Kidney (tissue), 13 donors: ENCODE measurements at regions not wholly inside any gene's neighbourhood (a gene's known extent, or its start where the extent isn't known, plus 50 kb on each side); places are given as distances from the start of the nearest gene placed in this dataset.

ENCODE experiments used
- DNase-seq, 5 donors: peaks; one replicate each; pipeline ENCODE4 v3.0.0-alpha.2; 2013 to 2020
- FAIRE-seq: peaks from 2 replicates; lab custom pipeline; 2012; peaks lifted over from hg19 to GRCh38; lab: Jason Lieb, UNC
- H3K27ac ChIP-seq, 2 donors: one replicate each; pipeline ENCODE4 v1.7.0; 2013; ENCODE audit warnings: low read depth in 2 of 2, low read length in 2 of 2, inconsistent platforms in 1 of 2
- H3K27me3 ChIP-seq: one replicate; pipeline ENCODE4 v1.7.1; 2013; ENCODE audit warnings: low read length, inconsistent platforms; ENCODE audit not compliant: control insufficient read depth, insufficient read depth
- H3K36me3 ChIP-seq, 3 donors: one replicate each; pipeline versions ENCODE4 v1.7.0 to v1.7.1; 2013; ENCODE audit warnings: low read length in 3 of 3, control low read depth in 1 of 3, inconsistent platforms in 1 of 3; ENCODE audit not compliant: insufficient read depth in 3 of 3, control insufficient read depth in 2 of 3
- H3K4me1 ChIP-seq, 3 donors: one replicate each; pipeline versions ENCODE4 v1.7.0 to v1.7.1; 2013; ENCODE audit warnings: low read length in 3 of 3, inconsistent platforms in 1 of 3, low read depth in 1 of 3; ENCODE audit not compliant: control insufficient read depth in 2 of 3, insufficient read depth in 2 of 3
- H3K4me3 ChIP-seq, 3 donors: one replicate each; pipeline versions ENCODE4 v1.7.0 to v1.8.1; 2013; ENCODE audit warnings: low read length in 3 of 3, control low read depth in 1 of 3, inconsistent platforms in 1 of 3
- H3K9ac ChIP-seq, 3 donors: one replicate each; pipeline versions ENCODE4 v1.7.0 to v1.7.1; 2013; ENCODE audit warnings: low read length in 3 of 3, control low read depth in 1 of 3, inconsistent platforms in 1 of 3
- H3K9me3 ChIP-seq, 3 donors: one replicate each; pipeline versions ENCODE4 v1.7.0 to v1.7.1; 2013; ENCODE audit warnings: low read length in 3 of 3, control low read depth in 1 of 3, inconsistent platforms in 1 of 3; ENCODE audit not compliant: control insufficient read depth in 2 of 3, insufficient read depth in 1 of 3
- intact Hi-C: fragments of 100-400 bp; cut with DNase I; formaldehyde crosslinking; loops from one replicate; pipeline ENCODE4 v1.11.1; 2022
- TF ChIP-seq, protein P1 (sequence below): IDR thresholded peaks from 3 replicates; pipeline ENCODE4 v1.5.1; 2012; ENCODE audit warnings: mild to moderate bottlenecking, moderate library complexity, borderline replicate concordance; ENCODE audit not compliant: insufficient read depth; ENCODE audit errors: extremely low read depth
- donor health status: control.
- donor health status: control.
- donor health status: control.
- donor health status: control.
- donor health status: control.
- donor health status: DM: yes; HTN: yes; CAD: no.
- donor health status: Normal renal cell carcinoma (clear cell type).

DNA sequence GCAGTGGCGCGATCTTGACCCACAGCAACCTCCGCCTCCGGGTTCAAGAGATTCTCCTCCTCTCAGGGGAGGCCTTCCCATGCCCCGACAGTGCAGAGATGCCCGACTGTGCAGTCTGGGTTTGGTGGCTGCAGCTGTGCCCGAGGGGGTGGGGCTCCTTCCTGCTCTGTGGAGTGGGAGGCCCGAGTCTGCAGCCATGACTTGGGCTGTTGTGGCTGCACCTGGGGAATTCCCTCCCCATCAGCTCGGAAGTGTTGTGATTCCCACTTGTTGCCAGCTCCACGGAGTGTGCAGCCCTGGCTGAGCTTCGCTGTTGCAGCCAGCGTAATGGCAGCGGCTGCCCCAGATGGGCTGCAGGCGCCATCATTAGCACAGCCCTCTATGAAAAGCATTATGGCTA, 66.4 kb upstream of the SMIM36 start:
- Histone ChIP-seq H3K36me3 (no peaks in the 10 kb centered on the region), H3K4me1 (peaks cover 0 to 5% (median 2%) of the 10 kb centered on the region in 3 donors), H3K9me3 (no peaks in the 10 kb centered on the region), H3K4me3 (peak overlapping the region in 1 of 3 donors; percentile 32), H3K9ac (no peak overlapping the region), H3K27ac (no peak overlapping the region), H3K27me3 (no peaks in the 10 kb centered on the region)
- DNase-seq (peak in 1 of 5 donors; percentile 70), FAIRE-seq (no peak)
- intact Hi-C loops, result no loop called here
- TF ChIP-seq, protein P1, sequence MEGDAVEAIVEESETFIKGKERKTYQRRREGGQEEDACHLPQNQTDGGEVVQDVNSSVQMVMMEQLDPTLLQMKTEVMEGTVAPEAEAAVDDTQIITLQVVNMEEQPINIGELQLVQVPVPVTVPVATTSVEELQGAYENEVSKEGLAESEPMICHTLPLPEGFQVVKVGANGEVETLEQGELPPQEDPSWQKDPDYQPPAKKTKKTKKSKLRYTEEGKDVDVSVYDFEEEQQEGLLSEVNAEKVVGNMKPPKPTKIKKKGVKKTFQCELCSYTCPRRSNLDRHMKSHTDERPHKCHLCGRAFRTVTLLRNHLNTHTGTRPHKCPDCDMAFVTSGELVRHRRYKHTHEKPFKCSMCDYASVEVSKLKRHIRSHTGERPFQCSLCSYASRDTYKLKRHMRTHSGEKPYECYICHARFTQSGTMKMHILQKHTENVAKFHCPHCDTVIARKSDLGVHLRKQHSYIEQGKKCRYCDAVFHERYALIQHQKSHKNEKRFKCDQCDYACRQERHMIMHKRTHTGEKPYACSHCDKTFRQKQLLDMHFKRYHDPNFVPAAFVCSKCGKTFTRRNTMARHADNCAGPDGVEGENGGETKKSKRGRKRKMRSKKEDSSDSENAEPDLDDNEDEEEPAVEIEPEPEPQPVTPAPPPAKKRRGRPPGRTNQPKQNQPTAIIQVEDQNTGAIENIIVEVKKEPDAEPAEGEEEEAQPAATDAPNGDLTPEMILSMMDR, result no peak

DNA sequence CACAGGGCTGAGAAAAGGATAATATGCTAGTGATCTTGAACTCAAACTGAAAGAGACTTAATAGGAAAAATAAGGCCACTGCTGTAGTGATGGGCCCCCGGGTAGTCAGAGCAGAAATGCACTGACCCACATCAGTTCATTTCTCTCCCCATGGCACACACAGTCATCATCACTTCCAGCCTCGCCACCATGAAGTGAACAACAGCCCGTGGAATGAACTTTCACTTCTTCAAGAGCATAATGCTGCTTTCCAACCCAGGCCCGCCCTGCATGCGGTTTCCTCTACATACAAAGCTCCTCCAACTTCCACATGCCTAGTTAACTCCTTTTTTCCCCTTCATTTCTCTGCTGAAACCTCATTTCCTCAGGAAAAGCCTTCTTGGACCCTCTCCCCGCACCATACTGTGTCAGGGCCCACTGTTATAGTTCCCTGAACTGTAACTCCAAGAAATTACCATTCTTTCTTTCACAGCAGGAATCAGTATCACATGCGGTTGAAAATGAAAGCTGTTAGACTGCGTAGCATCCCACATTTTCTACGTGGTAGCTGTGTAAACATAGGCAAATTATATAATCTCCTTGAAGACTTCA, 65.8 kb upstream of the SMIM36 start:
- DNase-seq (peak in 3 of 5 donors; percentile 44 to 80 (median 75)), FAIRE-seq (no peak)
- intact Hi-C loops, result no loop called here
- H3K27ac ChIP-seq, result peak overlapping the region; percentile 15 to 20
- H3K9me3 ChIP-seq, result no peaks in the 10 kb centered on the region
- no peaks in the 10 kb centered on the region for H3K27me3 ChIP-seq
- peak overlapping the region in 2 of 3 donors; percentile 30 to 32 for H3K4me3 ChIP-seq
- no peak overlapping the region for H3K9ac ChIP-seq
- TF ChIP-seq, protein P1, result no peak
- H3K36me3 ChIP-seq, result no peaks in the 10 kb centered on the region
- H3K4me1 ChIP-seq, result peaks cover 0 to 5% (median 2%) of the 10 kb centered on the region in 3 donors

DNA sequence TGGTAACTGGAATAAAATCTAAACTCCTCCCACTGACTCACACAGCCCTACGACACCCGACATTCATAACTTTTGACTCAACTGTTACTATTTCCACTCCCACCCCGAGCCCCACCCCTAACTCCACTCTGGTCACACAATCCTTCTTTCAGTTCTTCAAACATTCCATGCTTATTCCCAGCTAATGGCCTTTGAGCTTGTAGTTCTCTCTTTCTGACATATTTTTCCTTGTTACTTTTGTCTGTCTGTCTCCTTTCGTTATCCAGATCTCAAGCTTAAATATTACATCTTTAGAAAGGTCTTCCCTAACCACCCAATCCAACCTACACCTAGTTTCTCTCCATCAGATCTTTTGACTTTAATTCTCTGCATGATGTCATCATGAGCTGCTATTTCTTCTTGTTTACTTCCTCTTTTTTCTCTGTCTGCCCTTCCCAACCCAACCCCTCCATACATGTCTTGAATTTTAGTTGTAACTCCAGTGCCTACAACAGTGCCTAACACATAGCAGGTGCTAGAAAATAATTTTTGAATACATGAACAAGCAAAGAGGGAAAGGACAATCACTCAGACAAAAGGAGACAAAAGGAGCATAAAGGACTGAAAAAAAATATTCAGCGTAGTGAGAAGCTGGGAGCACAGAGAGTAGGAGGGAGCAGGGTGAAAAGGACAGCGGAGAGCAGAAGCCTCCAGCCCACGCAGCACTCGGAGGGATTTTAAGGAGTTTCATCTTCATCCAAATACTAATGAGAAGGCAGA, 65.2 kb upstream of the SMIM36 start:
- FAIRE-seq (no peak), DNase-seq (peak in 2 of 5 donors; percentile 44 to 78)
- TF ChIP-seq, protein P1, result no peak
- H3K4me3 ChIP-seq, result peak overlapping the region in 1 of 3 donors; percentile 32
- no peaks in the 10 kb centered on the region for H3K9me3 ChIP-seq
- no peaks in the 10 kb centered on the region for H3K36me3 ChIP-seq
- intact Hi-C loops, result no loop called here
- no peak overlapping the region for H3K9ac ChIP-seq
- H3K27me3 ChIP-seq, result no peaks in the 10 kb centered on the region
- H3K4me1 ChIP-seq, result peaks cover 0 to 5% (median 2%) of the 10 kb centered on the region in 3 donors
- H3K27ac ChIP-seq, result peak overlapping the region; percentile 15 to 20
